ENCODE measurements at regions not wholly inside any gene's neighbourhood (a gene's known extent, or its start where the extent isn't known, plus 50 kb on each side); places are given as distances from the start of the nearest gene placed in this dataset.

GRCh38 chr13:39167018-39167417 is 128.8 kb downstream of the NHLRC3 start:
- no peak for TF ChIP-seq EZH2phosphoT487 (IDR thresholded peaks at IDR 0.05; ENCODE audit: insufficient read depth, low read depth)
- no peak for TF ChIP-seq EZH2 (IDR thresholded peaks at IDR 0.05; ENCODE audit: insufficient read depth, poor library complexity, severe bottlenecking)
